Astrocyte (in vitro differentiated cells and primary cell): ENCODE measurements at regions not wholly inside any gene's neighbourhood (a gene's known extent, or its start where the extent isn't known, plus 50 kb on each side); places are given as distances from the start of the nearest gene placed in this dataset.

Experiments
- EZH2 ChIP-seq: IDR thresholded peaks from 2 replicates; pipeline ENCODE4 v1.6.1; 2012; ENCODE audit warnings: mild to moderate bottlenecking, low read length, inconsistent platforms; ENCODE audit not compliant: insufficient read depth
- TF ChIP-seq, protein P1 (sequence below): IDR thresholded peaks from 2 replicates; pipeline ENCODE4 v1.5.1; 2011; ENCODE audit warnings: low read depth, mild to moderate bottlenecking, inconsistent platforms, low read length, moderate library complexity; ENCODE audit not compliant: insufficient read depth

DNA sequence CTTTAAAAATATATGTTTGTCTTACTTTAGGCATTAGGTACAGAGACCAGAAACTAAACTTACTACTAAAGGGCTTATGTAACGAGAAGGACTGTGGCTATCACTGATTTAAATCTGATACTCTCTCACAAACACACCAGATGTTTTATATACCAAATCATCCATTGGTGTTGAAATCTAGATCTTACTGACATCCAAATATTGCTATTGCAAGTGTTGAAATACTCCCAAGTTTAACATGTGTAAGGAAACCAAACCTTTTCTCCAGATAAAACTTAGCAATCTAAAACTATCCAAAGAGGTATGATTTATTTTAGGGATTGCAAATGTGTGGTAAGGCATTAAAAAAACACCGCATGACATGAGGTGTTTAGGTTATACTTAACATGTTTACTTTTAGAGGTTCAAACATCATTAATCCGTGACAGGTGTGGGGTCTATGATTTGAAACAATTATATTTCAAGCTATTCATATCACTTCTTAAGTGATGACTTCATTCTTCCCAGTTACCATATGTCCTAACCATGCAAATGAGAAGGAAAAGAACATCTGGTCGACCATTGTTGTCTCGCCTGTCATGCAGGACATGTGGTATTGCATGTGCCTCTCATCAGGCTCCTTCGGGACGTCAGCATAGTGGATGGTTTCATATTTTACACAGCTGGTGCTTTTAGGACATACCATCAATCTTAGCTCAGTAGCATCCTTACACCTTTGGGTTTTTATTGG is 168.3 kb upstream of the SPACA1 start:
- TF ChIP-seq, protein P1, sequence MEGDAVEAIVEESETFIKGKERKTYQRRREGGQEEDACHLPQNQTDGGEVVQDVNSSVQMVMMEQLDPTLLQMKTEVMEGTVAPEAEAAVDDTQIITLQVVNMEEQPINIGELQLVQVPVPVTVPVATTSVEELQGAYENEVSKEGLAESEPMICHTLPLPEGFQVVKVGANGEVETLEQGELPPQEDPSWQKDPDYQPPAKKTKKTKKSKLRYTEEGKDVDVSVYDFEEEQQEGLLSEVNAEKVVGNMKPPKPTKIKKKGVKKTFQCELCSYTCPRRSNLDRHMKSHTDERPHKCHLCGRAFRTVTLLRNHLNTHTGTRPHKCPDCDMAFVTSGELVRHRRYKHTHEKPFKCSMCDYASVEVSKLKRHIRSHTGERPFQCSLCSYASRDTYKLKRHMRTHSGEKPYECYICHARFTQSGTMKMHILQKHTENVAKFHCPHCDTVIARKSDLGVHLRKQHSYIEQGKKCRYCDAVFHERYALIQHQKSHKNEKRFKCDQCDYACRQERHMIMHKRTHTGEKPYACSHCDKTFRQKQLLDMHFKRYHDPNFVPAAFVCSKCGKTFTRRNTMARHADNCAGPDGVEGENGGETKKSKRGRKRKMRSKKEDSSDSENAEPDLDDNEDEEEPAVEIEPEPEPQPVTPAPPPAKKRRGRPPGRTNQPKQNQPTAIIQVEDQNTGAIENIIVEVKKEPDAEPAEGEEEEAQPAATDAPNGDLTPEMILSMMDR, result no peak
- no peak for TF ChIP-seq EZH2
